Ascending aorta (tissue), 2 donors: ENCODE measurements at regions not wholly inside any gene's neighbourhood (a gene's known extent, or its start where the extent isn't known, plus 50 kb on each side); places are given as distances from the start of the nearest gene placed in this dataset.

ENCODE experiments used
- DNase-seq, 2 donors: peaks; one replicate each; pipeline ENCODE4 v3.0.0-alpha.2; 2019; ENCODE audit warnings: low spot score in 2 of 2
- H3K27ac ChIP-seq, 2 donors: fragments of 200-600 bp; sonication (generic); one replicate each; pipeline ENCODE4 v1.5.1; 2016 to 2017; ENCODE audit warnings: mild to moderate bottlenecking in 1 of 2
- H3K27me3 ChIP-seq: fragments of 200-600 bp; sonication (generic); one replicate; pipeline ENCODE4 v1.5.1; 2017
- H3K36me3 ChIP-seq, 2 donors: fragments of 200-600 bp; sonication (generic); one replicate each; pipeline ENCODE4 v1.5.1; 2016
- H3K4me1 ChIP-seq, 2 donors: fragments of 200-600 bp; sonication (generic); one replicate each; pipeline ENCODE4 v1.5.1; 2016 to 2017; ENCODE audit warnings: mild to moderate bottlenecking in 1 of 2
- H3K4me3 ChIP-seq, 2 donors: fragments of 200-600 bp; sonication (generic); one replicate each; pipeline ENCODE4 v1.5.1; 2016 to 2017; ENCODE audit warnings: mild to moderate bottlenecking in 1 of 2
- H3K9me3 ChIP-seq, 2 donors: fragments of 200-600 bp; sonication (generic); one replicate each; pipeline ENCODE4 v1.5.1; 2016
- CTCF ChIP-seq, 3 experiments: fragments of 200-600 bp in 2 of 3; fragments of 450-650 bp in 1 of 3; sonication (generic) in 2 of 3; IDR thresholded peaks; one replicate each; pipeline ENCODE4 v1.5.1; 2016 to 2019; ENCODE audit warnings: antibody characterized with exemption in 3 of 3, mild to moderate bottlenecking in 1 of 3, moderate library complexity in 1 of 3
- intact Hi-C: fragments of 100-400 bp; cut with DNase I; formaldehyde crosslinking; loops from one replicate; pipeline ENCODE4 v1.15.1; 2023

DNA sequence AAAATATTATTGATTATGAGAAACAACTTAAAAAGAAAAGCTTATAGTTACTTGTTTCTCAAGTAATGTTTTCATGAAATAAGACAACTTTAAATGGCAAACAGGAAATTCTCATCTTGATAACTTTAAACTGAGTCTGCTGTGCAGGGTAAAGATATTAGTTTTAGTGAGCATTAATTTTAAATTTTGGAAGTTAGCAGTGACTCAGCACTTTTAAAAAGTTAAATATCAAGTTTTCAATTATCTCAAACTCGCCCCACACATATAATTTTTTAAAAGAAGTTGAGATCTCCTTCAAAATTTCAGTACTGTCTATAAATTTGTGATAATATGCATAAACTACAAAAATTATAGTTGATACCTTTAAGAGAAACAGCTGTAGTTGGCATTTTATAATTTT lies 337.3 kb upstream of the NT5E start:
- H3K4me1 ChIP-seq = no peaks in the 10 kb centered on the region
- no peak for TF ChIP-seq CTCF (IDR thresholded peaks at IDR 0.05)
- no peaks in the 10 kb centered on the region for H3K9me3 ChIP-seq
- no peaks in the 10 kb centered on the region for H3K27me3 ChIP-seq
- H3K36me3 ChIP-seq = no peaks in the 10 kb centered on the region
- no peak for DNase-seq
- H3K27ac ChIP-seq = no peak overlapping the region
- intact Hi-C loops = no loop called here
- no peak overlapping the region for H3K4me3 ChIP-seq

DNA sequence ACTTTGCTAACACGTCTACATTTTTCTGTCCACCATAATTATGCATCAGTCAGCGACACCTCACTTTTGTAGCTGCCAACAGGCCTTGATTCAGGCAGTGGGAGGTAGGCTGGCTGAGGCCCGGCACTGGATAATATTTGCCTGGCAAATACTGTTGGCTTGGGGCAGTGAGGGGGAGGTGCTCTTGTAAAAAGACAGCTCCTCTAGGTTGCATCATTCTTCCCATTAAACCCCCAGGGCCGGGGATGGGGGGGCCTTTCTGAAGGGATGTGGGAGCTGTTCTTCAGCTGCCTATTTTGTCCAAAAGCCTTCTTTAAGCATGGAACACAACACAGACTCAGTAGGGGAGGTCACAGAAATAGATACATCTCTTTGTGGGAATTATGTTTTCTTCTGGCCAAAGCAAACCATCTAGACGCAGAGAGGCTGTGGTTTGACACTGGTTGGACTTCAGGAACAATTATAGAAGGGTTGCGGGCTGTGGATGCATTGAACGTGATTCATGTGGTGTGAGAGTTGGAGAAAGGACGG lies 338.3 kb upstream of the NT5E start:
- no peak for DNase-seq
- Histone ChIP-seq H3K27me3 (no peaks in the 10 kb centered on the region), H3K36me3 (no peaks in the 10 kb centered on the region), H3K4me1 (no peaks in the 10 kb centered on the region), H3K9me3 (no peaks in the 10 kb centered on the region), H3K27ac (no peak overlapping the region), H3K4me3 (no peak overlapping the region)
- TF ChIP-seq CTCF (IDR thresholded peaks at IDR 0.05) = no peak
- intact Hi-C loops = no loop called here

DNA sequence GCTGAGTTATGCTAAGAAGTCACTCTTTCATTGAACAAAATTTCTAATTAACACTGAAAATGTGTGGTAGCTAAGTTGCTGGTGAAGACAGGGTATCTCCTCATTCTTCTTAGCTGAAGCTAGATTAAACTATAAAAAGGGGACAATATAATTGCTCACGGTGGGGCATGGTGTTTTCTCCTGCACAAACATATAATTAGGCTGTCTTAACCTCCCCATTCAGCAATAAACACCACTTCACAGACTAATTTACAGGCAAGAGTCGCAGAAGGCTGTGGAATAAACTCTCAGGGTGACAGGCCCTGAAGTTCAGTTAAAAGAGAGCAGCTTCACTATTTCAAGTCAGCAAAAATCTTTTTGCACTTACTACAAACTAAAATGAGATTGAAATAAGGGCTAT lies 338.9 kb upstream of the NT5E start:
- Histone ChIP-seq H3K27me3 (no peaks in the 10 kb centered on the region), H3K27ac (no peak overlapping the region), H3K36me3 (no peaks in the 10 kb centered on the region), H3K4me1 (no peaks in the 10 kb centered on the region), H3K9me3 (no peaks in the 10 kb centered on the region), H3K4me3 (no peak overlapping the region)
- intact Hi-C loops = no loop called here
- DNase-seq = no peak
- no peak for TF ChIP-seq CTCF (IDR thresholded peaks at IDR 0.05)

DNA sequence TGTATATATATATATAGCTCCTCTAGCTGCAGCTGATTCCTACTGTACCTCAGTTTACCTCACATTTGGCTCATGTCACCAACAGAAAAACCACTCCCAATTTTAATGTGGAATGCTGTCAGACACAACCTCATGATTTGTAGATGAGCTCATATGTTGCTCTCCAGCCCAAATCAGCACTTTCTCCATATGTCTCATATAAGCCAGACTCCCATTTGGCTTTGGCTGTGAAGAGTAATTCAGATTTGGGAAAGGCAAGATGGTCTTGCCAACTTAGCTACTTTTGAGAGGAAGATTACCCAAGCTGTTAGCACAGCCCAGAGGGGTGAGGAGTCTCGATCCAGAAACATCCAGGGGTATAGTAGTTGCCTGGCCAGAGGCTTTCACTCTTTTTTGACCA lies 342.2 kb upstream of the NT5E start:
- Histone ChIP-seq H3K4me1 (no peaks in the 10 kb centered on the region), H3K27ac (no peak overlapping the region), H3K4me3 (no peak overlapping the region), H3K27me3 (no peaks in the 10 kb centered on the region), H3K9me3 (no peaks in the 10 kb centered on the region), H3K36me3 (no peaks in the 10 kb centered on the region)
- no peak for TF ChIP-seq CTCF (IDR thresholded peaks at IDR 0.05)
- intact Hi-C loops = no loop called here
- no peak for DNase-seq

DNA sequence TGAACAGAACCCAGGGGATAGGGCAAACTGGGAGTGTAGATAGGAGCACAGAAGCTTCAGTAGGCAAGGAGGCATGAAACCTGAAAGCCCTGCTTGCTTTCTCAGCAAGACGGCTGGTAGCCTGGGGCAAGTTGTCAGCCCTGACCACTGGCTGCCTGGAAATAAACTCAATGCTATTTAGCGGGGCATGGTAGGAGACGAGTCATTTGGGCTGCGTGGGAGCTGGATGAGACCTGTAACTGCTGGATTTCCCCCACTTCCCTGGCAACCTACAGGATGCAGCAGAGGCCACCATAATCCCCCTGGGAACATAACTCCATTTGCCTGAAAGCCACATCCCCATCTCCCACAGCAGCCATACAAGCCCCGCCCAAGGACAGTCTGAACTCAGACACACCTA lies 332.6 kb upstream of the TBX18 start:
- H3K9me3 ChIP-seq = peaks cover 0 to 5% of the 10 kb centered on the region in 2 donors
- H3K27ac ChIP-seq = no peak overlapping the region
- no peak for TF ChIP-seq CTCF (IDR thresholded peaks at IDR 0.05)
- no peak for DNase-seq
- H3K4me1 ChIP-seq = no peaks in the 10 kb centered on the region
- no peaks in the 10 kb centered on the region for H3K36me3 ChIP-seq
- no peak overlapping the region for H3K4me3 ChIP-seq
- intact Hi-C loops = no loop called here
- H3K27me3 ChIP-seq = no peaks in the 10 kb centered on the region

GRCh38 chr6:85092226-85092625 lies 327.8 kb upstream of the TBX18 start:
- Histone ChIP-seq H3K4me1 (no peaks in the 10 kb centered on the region), H3K9me3 (no peaks in the 10 kb centered on the region), H3K27me3 (no peaks in the 10 kb centered on the region), H3K36me3 (no peaks in the 10 kb centered on the region), H3K4me3 (no peak overlapping the region), H3K27ac (no peak overlapping the region)
- no peak for TF ChIP-seq CTCF (IDR thresholded peaks at IDR 0.05)
- intact Hi-C loops = no loop called here
- no peak for DNase-seq
